ENCODE measurements at regions not wholly inside any gene's neighbourhood (a gene's known extent, or its start where the extent isn't known, plus 50 kb on each side); places are given as distances from the start of the nearest gene placed in this dataset.

- TF ChIP-seq POLR2A (IDR thresholded peaks at IDR 0.05): no peak
- no peak for TF ChIP-seq CTCF (IDR thresholded peaks at IDR 0.05)
- DNase-seq (no peak), ATAC-seq (no peak)
- Histone ChIP-seq H3K9me3 (no peaks in the 10 kb centered on the region), H3K27me3 (no peaks in the 10 kb centered on the region), H3K4me1 (peaks cover under 1% of the 10 kb centered on the region), H3K4me3 (no peak overlapping the region), H3K27ac (no peak overlapping the region), H3K36me3 (replicated peaks in 1 of 2; ENCODE audit: insufficient read depth in 1 of 2, low read depth in 2 of 2) (no peaks in the 10 kb centered on the region)
- intact Hi-C loops (cut with DNase I): no loop called here
- WGBS, 2 donors: 80 to 81% methylated on average over 4 of the region's 4 CpGs
These were observed 129.8 kb upstream of the KRR1 start for GRCh38 chr12:75641031-75641780.

- no peaks in the 10 kb centered on the region for H3K4me1 ChIP-seq
- no peak overlapping the region for H3K27ac ChIP-seq
- ATAC-seq (no peak), DNase-seq (no peak)
- H3K4me3 ChIP-seq: no peak overlapping the region
- no peak for TF ChIP-seq CTCF (IDR thresholded peaks at IDR 0.05)
- no peak for TF ChIP-seq POLR2A (IDR thresholded peaks at IDR 0.05)
- no peaks in the 10 kb centered on the region for H3K27me3 ChIP-seq
- 89 to 91% methylated on average over 7 of the region's 7 CpGs for WGBS, 2 donors
- no peaks in the 10 kb centered on the region for H3K36me3 ChIP-seq (replicated peaks in 1 of 2; ENCODE audit: insufficient read depth in 1 of 2, low read depth in 2 of 2)
- no peaks in the 10 kb centered on the region for H3K9me3 ChIP-seq
- intact Hi-C loops (cut with DNase I): no loop called here
These were observed 127.4 kb upstream of the KRR1 start for GRCh38 chr12:75638792-75639191.

- intact Hi-C loops (cut with DNase I): no loop called here
- ATAC-seq: no peak
- H3K4me3 ChIP-seq: no peak overlapping the region
- H3K27me3 ChIP-seq: no peaks in the 10 kb centered on the region
- H3K9me3 ChIP-seq: no peaks in the 10 kb centered on the region
- 91 to 94% methylated on average over 4 of the region's 4 CpGs for WGBS, 2 donors
- no peak for TF ChIP-seq CTCF (IDR thresholded peaks at IDR 0.05)
- TF ChIP-seq POLR2A (IDR thresholded peaks at IDR 0.05): no peak
- no peaks in the 10 kb centered on the region for H3K4me1 ChIP-seq
- no peak for DNase-seq
- H3K36me3 ChIP-seq (replicated peaks in 1 of 2; ENCODE audit: insufficient read depth in 1 of 2, low read depth in 2 of 2): no peaks in the 10 kb centered on the region
- H3K27ac ChIP-seq: no peak overlapping the region
These were observed 125.2 kb upstream of the KRR1 start for GRCh38 chr12:75636607-75637006.

GRCh38 chr12:75635606-75636444 lies 124.4 kb upstream of the KRR1 start:
- DNase-seq (no peak), ATAC-seq (no peak)
- no peak overlapping the region for H3K4me3 ChIP-seq
- TF ChIP-seq CTCF (IDR thresholded peaks at IDR 0.05) (no peak), POLR2A (IDR thresholded peaks at IDR 0.05) (no peak)
- WGBS, 2 donors: 66 to 74% methylated on average over 6 of the region's 6 CpGs
- H3K27ac ChIP-seq: no peak overlapping the region
- no peaks in the 10 kb centered on the region for H3K27me3 ChIP-seq
- intact Hi-C loops (cut with DNase I): no loop called here
- H3K9me3 ChIP-seq: no peaks in the 10 kb centered on the region
- no peaks in the 10 kb centered on the region for H3K4me1 ChIP-seq
- H3K36me3 ChIP-seq (replicated peaks in 1 of 2; ENCODE audit: insufficient read depth in 1 of 2, low read depth in 2 of 2): no peaks in the 10 kb centered on the region

Data from body of pancreas (tissue), 4 donors.